ENCODE measurements at regions not wholly inside any gene's neighbourhood (a gene's known extent, or its start where the extent isn't known, plus 50 kb on each side); places are given as distances from the start of the nearest gene placed in this dataset.

DNA sequence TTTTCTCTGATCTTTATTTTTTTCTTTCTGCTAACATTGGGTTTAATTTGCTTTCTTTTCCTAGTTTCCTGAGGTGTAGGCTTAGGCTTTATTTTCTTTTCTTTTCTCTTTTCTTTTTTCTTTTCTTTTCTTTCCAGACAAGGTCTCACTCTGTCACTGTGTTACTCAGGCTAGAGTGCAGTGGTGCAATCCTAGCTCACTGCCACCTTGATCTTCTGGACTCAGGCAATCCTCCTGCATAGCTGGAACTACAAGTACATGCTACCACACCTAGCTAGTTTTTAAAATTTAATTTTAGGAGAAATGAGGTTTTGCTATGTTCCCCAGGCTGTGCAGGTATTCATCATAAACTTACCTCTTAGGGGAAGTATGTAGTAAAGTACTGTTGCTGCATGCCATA lies 197.8 kb upstream of the ANKRD50 start:
- DNase-seq (no peak), ATAC-seq (no peak)
- H3K27me3 Mint-ChIP-seq (ENCODE audit: low read depth), result no peaks in the 10 kb centered on the region
- H3K4me3 Mint-ChIP-seq, result no peak overlapping the region
- H3K36me3 Mint-ChIP-seq (ENCODE audit: insufficient read depth), result no peaks in the 10 kb centered on the region
- no peaks in the 10 kb centered on the region for H3K4me1 Mint-ChIP-seq (ENCODE audit: low read depth)
- peaks cover 23% of the 10 kb centered on the region for H3K9me3 Mint-ChIP-seq

DNA sequence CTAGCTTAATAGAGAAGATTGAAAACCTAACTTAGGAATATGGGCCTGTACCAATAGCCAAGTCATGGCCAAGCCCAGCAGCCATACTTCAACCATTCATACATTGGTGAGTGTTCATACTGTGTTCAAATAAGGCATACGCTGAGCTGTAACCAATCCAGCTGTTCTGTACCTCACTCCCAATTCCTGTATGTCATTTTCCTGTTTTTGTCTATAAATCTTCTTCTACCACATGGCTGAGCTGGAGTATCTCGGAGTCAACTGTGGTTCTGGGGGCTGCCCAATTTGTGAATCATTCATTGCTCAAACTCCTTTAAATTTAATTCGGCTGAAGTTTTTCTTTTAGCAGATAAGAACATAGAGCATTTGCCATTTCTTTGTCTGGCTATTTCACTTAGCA lies 195.3 kb upstream of the ANKRD50 start:
- peaks cover 22% of the 10 kb centered on the region for H3K9me3 Mint-ChIP-seq
- H3K36me3 Mint-ChIP-seq (ENCODE audit: insufficient read depth), result no peaks in the 10 kb centered on the region
- no peaks in the 10 kb centered on the region for H3K4me1 Mint-ChIP-seq (ENCODE audit: low read depth)
- ATAC-seq, result no peak
- no peak overlapping the region for H3K4me3 Mint-ChIP-seq
- no peaks in the 10 kb centered on the region for H3K27me3 Mint-ChIP-seq (ENCODE audit: low read depth)
- DNase-seq, result no peak

DNA sequence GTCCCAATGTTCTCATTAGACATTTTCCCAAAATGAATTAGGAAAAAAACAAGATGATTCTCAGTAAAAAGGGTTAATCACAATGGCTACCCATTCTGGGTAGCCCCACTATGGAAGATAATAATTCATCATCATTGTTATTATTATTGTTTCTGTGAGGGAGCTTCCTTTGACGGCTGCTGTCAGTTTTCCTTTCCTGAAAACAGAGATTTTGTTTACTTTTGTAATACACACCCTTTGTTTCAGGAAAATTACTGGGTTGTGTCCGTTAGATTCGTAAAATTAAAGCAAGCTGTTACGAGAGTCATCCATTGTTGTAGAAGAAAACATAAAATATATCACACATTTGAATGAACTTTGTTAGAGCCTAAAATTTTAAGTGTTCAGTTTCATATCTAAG lies 192.9 kb upstream of the ANKRD50 start:
- DNase-seq (no peak), ATAC-seq (no peak)
- Mint-ChIP-seq H3K36me3 (ENCODE audit: insufficient read depth) (no peaks in the 10 kb centered on the region), H3K4me1 (ENCODE audit: low read depth) (no peaks in the 10 kb centered on the region), H3K9me3 (peaks cover 6% of the 10 kb centered on the region), H3K4me3 (no peak overlapping the region), H3K27me3 (ENCODE audit: low read depth) (no peaks in the 10 kb centered on the region)

DNA sequence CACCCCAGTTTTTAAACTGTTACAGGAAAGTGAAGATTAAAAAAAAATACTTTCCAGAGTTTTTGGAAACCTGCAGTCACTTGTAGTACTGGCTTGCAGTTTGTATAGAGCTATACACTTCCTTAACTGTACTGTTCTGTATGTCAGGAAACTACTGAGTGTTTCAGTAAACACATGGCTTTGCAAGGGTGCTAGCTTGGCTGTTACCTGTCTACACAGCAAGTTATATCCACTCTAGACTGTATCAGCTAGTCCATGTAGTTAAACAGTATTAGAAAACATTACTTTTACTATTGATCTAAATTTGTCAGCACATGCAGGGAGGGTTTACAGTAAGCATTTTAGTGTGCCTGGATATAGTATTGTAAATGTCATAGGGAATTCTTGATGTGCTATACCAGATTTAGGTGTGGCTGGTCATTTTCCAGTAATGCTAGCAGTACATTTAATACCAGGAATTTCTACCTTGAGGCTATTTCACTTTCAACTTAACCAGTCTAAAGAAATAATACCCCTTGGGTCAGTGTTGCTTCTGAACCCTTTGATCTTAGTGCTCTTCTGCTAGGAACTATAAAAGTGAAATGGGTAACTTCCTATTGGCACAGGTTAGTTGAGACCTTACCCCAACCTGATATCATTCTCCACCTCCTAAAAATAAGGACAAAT lies 192.3 kb upstream of the ANKRD50 start:
- H3K4me3 Mint-ChIP-seq, result no peak overlapping the region
- H3K4me1 Mint-ChIP-seq (ENCODE audit: low read depth), result no peaks in the 10 kb centered on the region
- ATAC-seq (no peak), DNase-seq (no peak)
- H3K9me3 Mint-ChIP-seq, result peaks cover under 1% of the 10 kb centered on the region
- no peaks in the 10 kb centered on the region for H3K27me3 Mint-ChIP-seq (ENCODE audit: low read depth)
- H3K36me3 Mint-ChIP-seq (ENCODE audit: insufficient read depth), result no peaks in the 10 kb centered on the region

DNA sequence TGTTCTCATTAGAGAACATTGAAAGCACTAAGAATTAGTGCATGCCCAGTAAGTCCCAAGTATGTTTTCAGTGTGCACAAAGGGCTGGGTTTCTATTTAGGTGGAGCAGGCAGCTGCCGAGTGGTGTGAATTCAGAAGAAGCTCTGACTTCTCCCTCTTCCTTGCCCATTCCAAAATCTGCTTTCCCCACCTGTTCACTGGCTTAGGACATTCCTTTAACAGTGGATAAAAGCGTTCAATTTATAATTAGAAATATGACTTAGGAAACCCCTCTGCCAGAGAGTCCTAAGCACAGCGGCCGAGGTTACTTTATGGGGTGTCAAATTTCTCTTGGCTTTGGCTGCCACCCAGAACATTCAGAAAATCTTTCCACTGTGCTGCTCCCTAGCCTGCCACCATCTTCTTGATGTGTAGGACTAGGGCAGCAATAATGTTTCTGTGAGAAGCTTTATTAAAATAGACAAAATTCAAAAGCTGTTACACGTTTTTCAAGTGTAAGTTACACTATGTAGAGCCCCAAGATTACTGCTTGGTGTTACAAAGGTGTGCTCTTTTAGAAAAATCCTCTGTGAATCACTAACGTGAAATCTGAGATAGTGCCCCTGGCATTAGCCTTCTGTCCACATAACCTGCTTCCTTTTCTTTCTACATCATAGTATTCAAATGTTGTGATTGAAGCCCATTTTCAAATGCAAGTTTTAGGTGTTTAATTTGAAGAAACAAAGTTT lies 191.6 kb upstream of the ANKRD50 start:
- DNase-seq, result no peak
- Mint-ChIP-seq H3K4me3 (no peak overlapping the region), H3K36me3 (ENCODE audit: insufficient read depth) (no peaks in the 10 kb centered on the region)

DNA sequence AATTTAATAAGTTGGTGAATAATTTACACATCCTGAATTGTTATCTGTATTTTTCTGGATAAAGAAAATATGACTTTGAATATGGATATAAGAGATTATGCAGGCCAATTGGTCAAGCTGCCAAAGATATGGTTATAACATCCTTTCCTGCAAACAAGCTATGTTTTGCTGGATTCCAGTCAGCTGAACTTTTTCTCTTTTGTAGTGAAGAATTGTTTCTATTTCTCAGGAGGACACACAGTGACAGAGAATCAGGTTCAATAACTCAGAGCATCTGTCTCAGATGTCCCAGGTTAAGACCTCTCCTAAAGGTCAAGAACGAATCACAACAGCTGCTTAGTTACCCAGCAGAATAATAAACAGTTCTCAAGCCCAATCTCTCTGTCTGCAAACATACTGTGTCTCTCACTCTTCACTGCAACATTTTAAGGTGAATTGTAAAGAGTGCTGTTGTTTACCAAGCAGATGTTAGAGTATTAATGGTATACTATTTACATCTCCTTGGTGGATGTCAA lies 189.5 kb upstream of the ANKRD50 start:
- DNase-seq (no peak), ATAC-seq (no peak)
- Mint-ChIP-seq H3K36me3 (ENCODE audit: insufficient read depth) (no peaks in the 10 kb centered on the region), H3K4me3 (no peak overlapping the region), H3K4me1 (ENCODE audit: low read depth) (no peaks in the 10 kb centered on the region), H3K9me3 (no peaks in the 10 kb centered on the region), H3K27me3 (ENCODE audit: low read depth) (no peaks in the 10 kb centered on the region)

More for the DNA sequence above, 191.6 kb upstream of the ANKRD50 start:
- no peaks in the 10 kb centered on the region for H3K4me1 Mint-ChIP-seq (ENCODE audit: low read depth)
- H3K9me3 Mint-ChIP-seq, result no peaks in the 10 kb centered on the region
- H3K27me3 Mint-ChIP-seq (ENCODE audit: low read depth), result no peaks in the 10 kb centered on the region
- ATAC-seq, result no peak

DNA sequence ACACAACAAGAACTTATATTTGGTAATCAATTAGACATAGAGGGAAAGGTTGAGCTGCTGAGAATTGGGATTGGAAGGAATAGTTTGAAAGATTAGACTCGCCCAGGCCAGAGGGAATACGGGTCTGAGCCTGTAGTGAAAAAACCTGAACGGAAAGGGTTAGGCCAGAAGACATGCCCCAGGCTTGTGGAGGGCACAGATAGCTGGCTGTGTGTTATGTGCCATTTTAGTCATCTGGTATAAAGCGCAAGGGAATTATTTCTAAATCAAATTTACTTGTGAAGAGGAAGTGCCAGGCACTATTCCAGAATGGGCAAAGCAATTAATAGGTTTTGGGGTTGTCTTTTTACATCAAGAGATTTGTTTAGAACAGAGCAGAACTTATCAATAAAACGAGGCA lies 187.5 kb upstream of the ANKRD50 start:
- Mint-ChIP-seq H3K36me3 (ENCODE audit: insufficient read depth) (no peaks in the 10 kb centered on the region), H3K27me3 (ENCODE audit: low read depth) (no peaks in the 10 kb centered on the region)
- ATAC-seq, result no peak

DNA sequence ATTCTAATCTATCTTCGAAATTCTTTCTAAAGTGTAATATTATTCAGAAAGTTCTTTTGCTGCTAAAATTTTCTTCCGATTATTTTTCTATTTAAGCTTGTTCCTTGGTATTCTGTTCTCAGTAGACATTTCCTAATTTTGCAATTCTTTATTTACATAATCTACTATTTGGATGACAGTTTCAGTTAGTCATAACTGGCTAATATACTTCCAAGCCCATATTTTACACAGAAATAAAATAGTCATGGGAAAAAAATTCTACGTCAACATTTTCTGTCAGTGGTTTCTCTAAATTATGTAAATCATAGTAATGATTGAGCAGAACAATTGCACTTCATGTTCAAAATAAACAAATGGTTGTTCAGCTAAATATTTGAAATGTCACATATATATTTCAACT lies 178.0 kb upstream of the ANKRD50 start:
- no peaks in the 10 kb centered on the region for H3K36me3 Mint-ChIP-seq (ENCODE audit: insufficient read depth)
- no peaks in the 10 kb centered on the region for H3K4me1 Mint-ChIP-seq (ENCODE audit: low read depth)
- no peaks in the 10 kb centered on the region for H3K9me3 Mint-ChIP-seq
- no peak overlapping the region for H3K4me3 Mint-ChIP-seq
- no peak for DNase-seq
- no peaks in the 10 kb centered on the region for H3K27me3 Mint-ChIP-seq (ENCODE audit: low read depth)
- no peak for ATAC-seq

More for the DNA sequence above, 187.5 kb upstream of the ANKRD50 start:
- Mint-ChIP-seq H3K9me3 (no peaks in the 10 kb centered on the region), H3K4me1 (ENCODE audit: low read depth) (no peaks in the 10 kb centered on the region), H3K4me3 (no peak overlapping the region)
- DNase-seq, result no peak

DNA sequence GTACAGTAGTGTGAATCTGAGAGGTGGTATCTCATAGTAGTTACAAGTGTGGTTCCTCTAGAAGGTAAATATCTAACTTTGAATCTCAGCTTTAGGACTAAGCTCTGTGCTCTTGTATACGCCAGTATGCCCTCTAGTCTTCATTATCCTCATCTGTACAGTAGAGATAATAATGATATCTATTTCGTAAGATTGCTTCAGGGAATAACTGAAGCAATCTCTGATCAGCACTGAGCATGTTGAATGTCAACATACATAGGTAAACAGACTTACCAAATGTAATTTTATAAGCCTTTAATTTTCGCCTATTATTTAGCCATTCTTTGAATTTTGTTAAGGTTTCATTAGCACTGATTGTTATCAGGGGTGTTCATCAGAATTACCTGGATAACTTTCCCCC lies 175.2 kb upstream of the ANKRD50 start:
- Mint-ChIP-seq H3K4me3 (no peak overlapping the region), H3K4me1 (ENCODE audit: low read depth) (no peaks in the 10 kb centered on the region), H3K27me3 (ENCODE audit: low read depth) (no peaks in the 10 kb centered on the region), H3K36me3 (ENCODE audit: insufficient read depth) (no peaks in the 10 kb centered on the region), H3K9me3 (no peaks in the 10 kb centered on the region)
- DNase-seq (no peak), ATAC-seq (no peak)

DNA sequence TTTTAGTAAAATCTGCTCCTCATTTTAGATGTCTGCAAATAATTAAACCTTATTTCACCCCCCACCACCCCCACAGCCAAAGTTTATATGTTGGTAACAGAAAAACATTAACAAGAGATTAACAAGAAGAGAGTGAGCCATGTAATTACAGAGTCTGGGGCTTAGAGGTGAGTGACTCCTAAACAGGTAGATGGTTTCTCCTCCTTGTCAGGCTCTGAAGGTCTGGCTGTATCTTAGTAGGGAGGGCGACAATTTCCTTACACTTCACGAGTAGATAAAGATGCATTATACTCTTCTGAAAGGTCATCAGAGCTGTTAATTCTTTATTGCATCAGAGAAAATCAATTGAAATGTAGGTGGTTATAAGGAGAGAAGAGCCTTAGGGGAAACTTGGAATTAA lies 171.8 kb upstream of the ANKRD50 start:
- H3K9me3 Mint-ChIP-seq, result no peaks in the 10 kb centered on the region
- ATAC-seq, result no peak
- H3K36me3 Mint-ChIP-seq (ENCODE audit: insufficient read depth), result no peaks in the 10 kb centered on the region
- H3K4me1 Mint-ChIP-seq (ENCODE audit: low read depth), result no peaks in the 10 kb centered on the region
- H3K27me3 Mint-ChIP-seq (ENCODE audit: low read depth), result no peaks in the 10 kb centered on the region
- no peak overlapping the region for H3K4me3 Mint-ChIP-seq
- no peak for DNase-seq

DNA sequence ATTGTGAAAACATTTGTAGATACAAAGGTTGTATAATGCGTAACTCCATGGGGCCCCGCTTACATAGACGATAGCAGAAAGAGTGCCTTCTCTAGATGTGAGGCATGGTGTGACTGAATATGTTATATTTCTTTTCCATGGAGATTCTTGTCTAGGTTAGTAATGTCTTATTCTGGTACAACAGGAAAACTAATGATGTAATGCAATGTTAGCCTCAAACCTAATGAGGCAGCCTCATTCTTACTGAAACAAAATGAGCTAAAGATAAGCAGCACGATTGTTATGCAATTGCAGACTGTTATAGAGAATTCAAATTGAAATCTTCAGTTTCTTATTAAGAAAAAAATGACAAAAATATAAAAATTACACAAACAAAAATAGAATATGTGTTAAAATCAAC lies 171.1 kb upstream of the ANKRD50 start:
- Mint-ChIP-seq H3K36me3 (ENCODE audit: insufficient read depth) (no peaks in the 10 kb centered on the region), H3K4me1 (ENCODE audit: low read depth) (no peaks in the 10 kb centered on the region), H3K27me3 (ENCODE audit: low read depth) (no peaks in the 10 kb centered on the region), H3K4me3 (no peak overlapping the region), H3K9me3 (no peaks in the 10 kb centered on the region)
- ATAC-seq (no peak), DNase-seq (no peak)

DNA sequence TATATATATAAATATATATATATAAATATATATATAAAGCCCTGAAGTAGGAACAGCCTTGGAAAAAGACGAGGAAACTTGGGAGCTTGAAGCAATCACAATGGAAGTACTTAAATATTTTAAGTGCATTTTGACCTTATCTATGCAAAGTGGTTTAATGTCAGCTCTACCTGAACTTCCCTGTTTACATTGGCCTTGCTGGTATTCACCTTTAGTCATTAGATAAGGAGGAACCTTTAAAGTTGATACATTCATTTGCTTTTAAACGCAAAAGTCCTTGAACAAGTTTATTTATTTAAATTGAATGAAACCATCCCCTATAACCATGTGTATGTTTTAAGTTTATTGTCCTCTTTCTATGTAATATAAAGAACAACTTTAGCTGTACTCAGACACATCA lies 166.7 kb upstream of the ANKRD50 start:
- no peak for ATAC-seq

DNA sequence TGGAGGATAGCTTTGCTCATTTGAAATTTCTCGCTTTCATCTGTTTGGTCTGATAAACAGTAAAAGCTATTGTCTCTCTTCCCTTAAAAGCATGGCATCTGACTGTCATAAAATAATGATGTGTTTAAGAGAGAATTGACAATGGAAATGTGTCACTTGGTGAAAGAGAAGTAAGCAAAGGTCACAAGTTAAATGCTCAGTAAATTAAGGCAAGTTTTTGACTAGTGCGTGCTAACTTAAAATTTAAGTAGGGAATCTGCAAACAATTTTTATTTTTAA lies 161.6 kb upstream of the ANKRD50 start:
- H3K36me3 Mint-ChIP-seq (ENCODE audit: insufficient read depth), result no peaks in the 10 kb centered on the region
- H3K4me3 Mint-ChIP-seq, result no peak overlapping the region
- DNase-seq (no peak), ATAC-seq (no peak)
- peaks cover 16% of the 10 kb centered on the region for H3K9me3 Mint-ChIP-seq
- H3K4me1 Mint-ChIP-seq (ENCODE audit: low read depth), result no peaks in the 10 kb centered on the region
- H3K27me3 Mint-ChIP-seq (ENCODE audit: low read depth), result no peaks in the 10 kb centered on the region

More for the DNA sequence above, 166.7 kb upstream of the ANKRD50 start:
- no peak overlapping the region for H3K4me3 Mint-ChIP-seq
- H3K9me3 Mint-ChIP-seq, result peaks cover 13% of the 10 kb centered on the region
- no peak for DNase-seq
- H3K36me3 Mint-ChIP-seq (ENCODE audit: insufficient read depth), result no peaks in the 10 kb centered on the region
- H3K27me3 Mint-ChIP-seq (ENCODE audit: low read depth), result no peaks in the 10 kb centered on the region
- H3K4me1 Mint-ChIP-seq (ENCODE audit: low read depth), result no peaks in the 10 kb centered on the region

DNA sequence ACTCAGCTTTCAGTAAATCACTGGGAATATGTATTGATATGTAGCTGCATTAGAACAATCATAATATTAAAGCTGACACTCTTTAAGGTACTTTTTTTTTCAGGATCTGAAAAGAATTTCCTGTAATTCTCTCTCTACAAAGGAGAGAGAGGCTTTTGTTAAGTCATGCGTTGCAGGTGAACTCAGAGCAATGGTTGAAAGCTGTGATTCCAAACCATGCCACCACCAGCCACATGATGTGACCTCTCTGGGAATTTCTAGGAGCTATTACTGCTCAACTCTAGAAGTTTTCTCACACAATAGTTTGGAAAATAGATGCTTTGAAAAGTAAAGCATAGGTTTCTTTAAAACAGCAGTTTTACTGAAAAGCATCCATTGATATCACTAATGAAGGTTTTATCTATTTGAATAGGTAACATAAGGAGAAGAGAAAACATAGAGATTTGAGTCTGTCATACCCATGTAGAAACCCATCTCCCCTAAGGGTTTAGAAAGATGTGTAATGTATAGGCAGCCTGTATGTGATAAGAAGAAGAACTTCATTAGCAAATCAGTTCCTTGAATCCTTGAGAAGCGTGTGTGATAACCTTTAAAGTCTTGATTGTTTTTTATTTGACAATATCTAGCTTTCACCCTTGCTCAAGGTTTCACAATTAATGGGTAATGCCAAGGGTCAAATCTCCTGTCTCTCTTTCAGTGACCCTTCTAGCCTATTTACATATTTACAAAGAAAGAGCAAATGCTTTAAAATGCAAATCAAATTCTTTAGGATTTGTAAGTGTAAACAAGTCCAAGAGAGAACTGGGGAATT lies 161.0 kb upstream of the ANKRD50 start:
- Mint-ChIP-seq H3K4me3 (no peak overlapping the region), H3K9me3 (peaks cover 16% of the 10 kb centered on the region), H3K36me3 (ENCODE audit: insufficient read depth) (no peaks in the 10 kb centered on the region), H3K27me3 (ENCODE audit: low read depth) (no peaks in the 10 kb centered on the region), H3K4me1 (ENCODE audit: low read depth) (no peaks in the 10 kb centered on the region)
- no peak for ATAC-seq
- no peak for DNase-seq

DNA sequence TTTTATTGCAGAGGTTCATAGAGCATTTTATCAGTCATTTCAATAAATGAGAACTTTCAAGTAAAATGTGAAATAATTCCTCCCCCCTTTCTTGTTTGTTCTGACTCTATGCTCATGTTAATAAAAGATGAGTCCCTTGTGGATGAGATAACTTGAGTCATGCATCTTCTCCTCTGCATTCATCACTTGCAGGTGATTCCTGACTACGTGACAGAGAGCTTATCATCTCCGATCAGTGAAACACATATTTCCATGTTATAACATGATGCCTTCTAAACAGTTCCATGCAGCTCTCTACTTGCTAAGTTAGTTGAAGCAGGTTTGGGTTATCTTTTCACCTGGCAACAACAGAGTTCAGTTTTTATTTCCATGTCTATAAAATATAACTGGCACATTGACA lies 160.1 kb upstream of the ANKRD50 start:
- ATAC-seq (no peak), DNase-seq (no peak)
- Mint-ChIP-seq H3K27me3 (ENCODE audit: low read depth) (no peaks in the 10 kb centered on the region), H3K9me3 (peaks cover 16% of the 10 kb centered on the region), H3K36me3 (ENCODE audit: insufficient read depth) (no peaks in the 10 kb centered on the region), H3K4me1 (ENCODE audit: low read depth) (no peaks in the 10 kb centered on the region), H3K4me3 (no peak overlapping the region)
